Left lung (tissue), 4 donors: ENCODE measurements at regions not wholly inside any gene's neighbourhood (a gene's known extent, or its start where the extent isn't known, plus 50 kb on each side); places are given as distances from the start of the nearest gene placed in this dataset.

Experiments
- ATAC-seq: fragments of 200-7000 bp; cut with Tn5 transposase; one replicate; pipeline ENCODE4 v1.9.1; 2020; ENCODE audit warnings: moderate library complexity
- DNase-seq, 4 donors: peaks; one replicate each; pipeline ENCODE4 v3.0.0-alpha.2; 2013 to 2020
- H3K27ac ChIP-seq, 2 donors: fragments of 200-600 bp; sonication (generic) in 1 of 2; one replicate each; pipeline versions ENCODE4 v1.5.0 to v1.8.0; 2020 to 2021
- H3K27me3 ChIP-seq, 2 donors: fragments of 200-600 bp; sonication (generic) in 1 of 2; one replicate each; pipeline versions ENCODE4 v1.5.0 to v1.8.0; 2020 to 2021
- H3K36me3 ChIP-seq, 2 donors: fragments of 200-600 bp; sonication (generic) in 1 of 2; one replicate each; pipeline versions ENCODE4 v1.5.0 to v1.8.0; 2020 to 2021
- H3K4me1 ChIP-seq, 2 donors: fragments of 200-600 bp; one replicate each; pipeline ENCODE4 v1.8.0; 2021
- H3K4me3 ChIP-seq, 2 donors: fragments of 200-600 bp; sonication (generic) in 1 of 2; one replicate each; pipeline versions ENCODE4 v1.5.0 to v1.8.0; 2020 to 2021; ENCODE audit warnings: mild to moderate bottlenecking in 1 of 2
- H3K9me3 ChIP-seq, 2 donors: fragments of 200-600 bp; sonication (generic) in 1 of 2; one replicate each; pipeline versions ENCODE4 v1.5.0 to v1.8.0; 2020 to 2021
- intact Hi-C, 2 donors: fragments of 100-400 bp; cut with DNase I; formaldehyde crosslinking; loops; one replicate each; pipeline versions ENCODE4 v1.11.2 to v1.14.2; 2022
- TF ChIP-seq, protein P1 (sequence below), 2 donors: fragments of 200-600 bp; sonication (generic) in 1 of 2; IDR thresholded peaks; one replicate each; pipeline versions ENCODE4 v1.5.0 to v1.8.0; 2021; ENCODE audit warnings: antibody characterized with exemption in 2 of 2
- donor health status: DM: no; HTN: yes; CAD: no.
- donor health status: DM: no; HTN: no; CAD: no.

DNA sequence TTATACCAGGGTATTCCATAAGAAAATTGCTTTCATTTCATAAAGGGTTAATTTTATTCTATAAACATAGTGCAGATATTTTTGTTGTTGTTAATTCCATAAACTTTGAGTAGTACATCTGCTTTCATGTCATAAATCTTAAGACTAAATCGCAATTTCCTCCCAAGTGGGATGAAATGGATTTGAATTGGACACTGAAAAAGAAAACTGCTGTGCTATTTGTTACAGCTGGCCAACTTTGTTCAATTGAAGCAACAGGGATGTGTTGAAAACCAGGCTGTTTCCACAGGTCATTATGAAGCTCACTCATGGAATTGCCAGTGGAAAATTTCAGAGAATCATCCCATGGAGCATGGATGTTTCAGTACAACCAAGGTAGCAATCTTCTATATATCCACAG is 252.5 kb upstream of the RGS18 start:
- no peaks in the 10 kb centered on the region for H3K27me3 ChIP-seq
- no peak overlapping the region for H3K27ac ChIP-seq
- intact Hi-C loops, result no loop called here
- H3K9me3 ChIP-seq, result no peaks in the 10 kb centered on the region
- no peaks in the 10 kb centered on the region for H3K36me3 ChIP-seq
- TF ChIP-seq, protein P1, sequence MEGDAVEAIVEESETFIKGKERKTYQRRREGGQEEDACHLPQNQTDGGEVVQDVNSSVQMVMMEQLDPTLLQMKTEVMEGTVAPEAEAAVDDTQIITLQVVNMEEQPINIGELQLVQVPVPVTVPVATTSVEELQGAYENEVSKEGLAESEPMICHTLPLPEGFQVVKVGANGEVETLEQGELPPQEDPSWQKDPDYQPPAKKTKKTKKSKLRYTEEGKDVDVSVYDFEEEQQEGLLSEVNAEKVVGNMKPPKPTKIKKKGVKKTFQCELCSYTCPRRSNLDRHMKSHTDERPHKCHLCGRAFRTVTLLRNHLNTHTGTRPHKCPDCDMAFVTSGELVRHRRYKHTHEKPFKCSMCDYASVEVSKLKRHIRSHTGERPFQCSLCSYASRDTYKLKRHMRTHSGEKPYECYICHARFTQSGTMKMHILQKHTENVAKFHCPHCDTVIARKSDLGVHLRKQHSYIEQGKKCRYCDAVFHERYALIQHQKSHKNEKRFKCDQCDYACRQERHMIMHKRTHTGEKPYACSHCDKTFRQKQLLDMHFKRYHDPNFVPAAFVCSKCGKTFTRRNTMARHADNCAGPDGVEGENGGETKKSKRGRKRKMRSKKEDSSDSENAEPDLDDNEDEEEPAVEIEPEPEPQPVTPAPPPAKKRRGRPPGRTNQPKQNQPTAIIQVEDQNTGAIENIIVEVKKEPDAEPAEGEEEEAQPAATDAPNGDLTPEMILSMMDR (IDR thresholded peaks at IDR 0.05), result no peak
- ATAC-seq, result no peak
- H3K4me1 ChIP-seq, result no peaks in the 10 kb centered on the region
- no peak overlapping the region for H3K4me3 ChIP-seq
- peak in 2 of 4 donors; percentile 22 to 28 for DNase-seq

DNA sequence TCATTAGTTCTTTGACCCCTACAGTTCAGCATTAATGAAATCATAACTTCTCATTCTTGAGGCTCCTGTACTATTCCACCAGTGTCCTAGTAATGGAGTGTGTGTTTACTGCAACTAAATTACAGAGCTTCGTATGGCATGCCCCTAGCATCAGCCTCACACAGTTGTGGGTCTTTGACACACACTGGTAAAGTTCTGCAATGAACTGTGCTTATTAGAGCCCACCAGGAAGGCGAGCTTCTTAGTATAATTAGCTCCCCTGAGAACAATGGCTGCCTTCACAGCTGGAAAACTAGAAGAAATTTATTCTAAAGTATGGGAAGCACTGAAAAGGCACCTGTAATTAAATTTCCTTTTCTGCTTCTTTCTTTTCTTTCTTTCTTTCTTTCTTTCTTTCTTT is 251.1 kb upstream of the RGS18 start:
- no peaks in the 10 kb centered on the region for H3K27me3 ChIP-seq
- TF ChIP-seq, protein P1 (IDR thresholded peaks at IDR 0.05), result no peak
- H3K36me3 ChIP-seq, result no peaks in the 10 kb centered on the region
- no peak overlapping the region for H3K27ac ChIP-seq
- no peaks in the 10 kb centered on the region for H3K9me3 ChIP-seq
- H3K4me1 ChIP-seq, result no peaks in the 10 kb centered on the region
- no peak for ATAC-seq
- intact Hi-C loops, result no loop called here
- no peak overlapping the region for H3K4me3 ChIP-seq
- DNase-seq, result no peak

DNA sequence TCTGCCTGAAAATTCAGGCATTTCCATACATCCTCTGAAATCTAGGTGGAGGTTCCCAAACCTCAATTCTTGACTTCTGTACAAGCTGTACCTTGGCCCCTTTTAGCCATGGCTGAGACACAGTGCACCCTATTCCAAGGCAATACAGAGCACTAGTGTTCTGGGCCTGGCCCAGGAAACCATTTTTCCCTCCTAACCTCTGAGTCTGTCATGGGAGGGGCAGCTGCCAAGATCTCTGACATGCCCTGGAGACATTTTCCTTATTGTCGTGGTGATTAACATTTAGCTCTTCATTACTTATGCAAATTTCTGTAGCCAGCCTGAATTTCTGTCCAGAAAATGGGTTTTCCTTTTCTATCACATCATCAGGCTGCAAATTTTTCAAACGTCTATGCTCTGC is 248.0 kb upstream of the RGS18 start:
- DNase-seq, result no peak

DNA sequence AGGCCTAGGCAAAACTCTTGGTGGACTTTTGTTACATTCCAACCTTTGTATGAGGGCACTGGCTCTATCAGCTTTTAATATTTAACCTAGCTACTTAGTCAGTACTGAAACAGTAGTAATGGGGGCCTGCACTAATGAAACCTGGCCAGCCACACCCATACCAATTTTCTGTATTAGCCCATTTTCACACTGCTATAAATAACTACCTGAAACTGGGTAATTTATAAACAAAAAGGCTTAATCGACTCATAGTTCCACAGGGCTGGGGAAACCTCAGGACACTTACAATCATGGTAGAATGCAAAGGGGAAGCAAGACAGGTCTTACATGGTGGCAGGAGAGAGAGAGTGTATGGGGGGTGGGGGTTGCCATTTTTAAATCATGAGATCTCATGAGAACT is 245.7 kb upstream of the RGS18 start:
- no peaks in the 10 kb centered on the region for H3K27me3 ChIP-seq
- H3K27ac ChIP-seq, result no peak overlapping the region
- H3K4me1 ChIP-seq, result no peaks in the 10 kb centered on the region
- no peaks in the 10 kb centered on the region for H3K36me3 ChIP-seq
- H3K4me3 ChIP-seq, result no peak overlapping the region
- H3K9me3 ChIP-seq, result no peaks in the 10 kb centered on the region
- TF ChIP-seq, protein P1 (IDR thresholded peaks at IDR 0.05), result no peak
- no peak for ATAC-seq
- intact Hi-C loops, result no loop called here
- no peak for DNase-seq

More for the DNA sequence above, 248.0 kb upstream of the RGS18 start:
- ATAC-seq, result no peak
- Histone ChIP-seq H3K4me3 (no peak overlapping the region), H3K27ac (no peak overlapping the region), H3K36me3 (no peaks in the 10 kb centered on the region), H3K27me3 (no peaks in the 10 kb centered on the region), H3K9me3 (no peaks in the 10 kb centered on the region), H3K4me1 (no peaks in the 10 kb centered on the region)
- intact Hi-C loops, result no loop called here
- TF ChIP-seq, protein P1 (IDR thresholded peaks at IDR 0.05), result no peak

DNA sequence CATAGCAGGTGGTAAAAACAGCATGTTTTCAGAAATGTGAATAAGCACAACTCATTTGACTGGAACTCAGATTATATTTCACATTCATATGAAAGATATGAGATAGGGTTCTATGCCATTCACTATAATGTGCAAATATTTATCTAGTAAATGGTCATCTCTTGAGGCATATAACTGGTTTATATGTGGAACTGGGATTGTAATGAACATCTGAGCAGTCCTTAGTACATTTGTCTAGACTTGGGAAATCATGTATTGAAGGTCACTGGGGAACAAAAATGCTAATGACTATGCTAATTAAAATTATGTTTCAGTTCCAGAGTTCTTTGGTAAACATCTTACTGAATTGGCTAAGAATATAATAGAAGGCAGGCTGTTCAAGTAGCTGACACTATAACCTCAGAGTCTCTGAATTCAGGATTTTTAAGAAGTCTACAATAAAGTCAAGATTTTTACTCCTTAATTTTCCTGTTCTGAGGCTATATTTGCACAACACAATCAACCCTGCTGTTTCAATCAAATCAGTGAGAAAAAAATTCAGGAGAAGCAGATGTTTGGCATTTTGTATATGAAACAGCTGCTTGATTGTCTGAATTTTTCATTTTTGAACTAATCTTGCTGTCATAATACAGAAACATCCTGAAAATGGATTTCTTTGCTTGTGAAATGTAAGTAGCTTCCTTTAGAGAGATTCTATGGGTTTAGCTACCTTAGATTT is 244.8 kb upstream of the RGS18 start:
- Histone ChIP-seq H3K4me3 (no peak overlapping the region), H3K4me1 (no peaks in the 10 kb centered on the region), H3K27me3 (no peaks in the 10 kb centered on the region), H3K27ac (no peak overlapping the region), H3K36me3 (no peaks in the 10 kb centered on the region), H3K9me3 (no peaks in the 10 kb centered on the region)
- intact Hi-C loops, result no loop called here
- TF ChIP-seq, protein P1 (IDR thresholded peaks at IDR 0.05), result no peak
- DNase-seq, result no peak
- no peak for ATAC-seq
